GM12874 (cell line): ENCODE measurements at regions not wholly inside any gene's neighbourhood (a gene's known extent, or its start where the extent isn't known, plus 50 kb on each side); places are given as distances from the start of the nearest gene placed in this dataset.

Experiments
- CTCF ChIP-seq: IDR thresholded peaks from 2 replicates; pipeline ENCODE4 v1.5.1; 2011; ENCODE audit warnings: low read depth, mild to moderate bottlenecking, control low read depth, low read length, moderate library complexity; ENCODE audit not compliant: insufficient read depth

DNA sequence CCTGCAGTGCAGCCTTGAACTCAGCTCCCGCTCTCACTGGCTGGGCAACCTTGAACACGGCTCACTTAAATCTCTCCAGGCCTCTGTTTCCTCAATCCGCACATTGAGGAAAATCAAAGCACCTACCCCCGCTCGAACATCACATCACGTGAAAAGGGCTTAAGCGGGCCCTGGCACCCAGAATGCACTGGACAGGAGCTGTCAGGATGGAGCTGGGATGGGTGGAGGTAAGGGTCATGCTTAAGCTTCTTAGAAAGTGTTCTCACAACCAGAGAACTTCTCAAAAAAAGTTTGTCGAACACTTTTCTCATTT lies 55.7 kb upstream of the MGMT start:
- no peak for TF ChIP-seq CTCF

- no peak for TF ChIP-seq CTCF
Measured at GRCh38 chr10:129411772-129412171, 55.3 kb upstream of the MGMT start.

DNA sequence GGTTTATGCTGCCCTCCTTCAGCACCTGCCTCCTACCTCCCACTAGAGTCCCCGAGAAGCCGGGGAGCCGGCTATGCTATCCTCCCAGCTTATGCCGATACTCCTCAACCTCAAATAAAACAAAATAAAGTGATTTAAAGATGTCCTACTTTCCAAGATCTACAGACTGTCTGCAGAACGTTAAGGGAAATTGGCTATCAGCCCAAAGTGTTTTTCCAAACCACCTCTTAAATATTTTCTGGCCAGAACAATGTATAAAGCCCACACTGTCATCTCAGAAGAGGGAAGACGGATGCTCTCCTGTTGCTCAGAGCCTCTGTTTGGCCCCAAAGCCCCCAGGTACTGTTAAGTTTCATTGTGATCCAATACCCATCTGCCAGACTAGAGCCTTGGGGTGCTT lies 54.0 kb upstream of the MGMT start:
- TF ChIP-seq CTCF, result no peak

DNA sequence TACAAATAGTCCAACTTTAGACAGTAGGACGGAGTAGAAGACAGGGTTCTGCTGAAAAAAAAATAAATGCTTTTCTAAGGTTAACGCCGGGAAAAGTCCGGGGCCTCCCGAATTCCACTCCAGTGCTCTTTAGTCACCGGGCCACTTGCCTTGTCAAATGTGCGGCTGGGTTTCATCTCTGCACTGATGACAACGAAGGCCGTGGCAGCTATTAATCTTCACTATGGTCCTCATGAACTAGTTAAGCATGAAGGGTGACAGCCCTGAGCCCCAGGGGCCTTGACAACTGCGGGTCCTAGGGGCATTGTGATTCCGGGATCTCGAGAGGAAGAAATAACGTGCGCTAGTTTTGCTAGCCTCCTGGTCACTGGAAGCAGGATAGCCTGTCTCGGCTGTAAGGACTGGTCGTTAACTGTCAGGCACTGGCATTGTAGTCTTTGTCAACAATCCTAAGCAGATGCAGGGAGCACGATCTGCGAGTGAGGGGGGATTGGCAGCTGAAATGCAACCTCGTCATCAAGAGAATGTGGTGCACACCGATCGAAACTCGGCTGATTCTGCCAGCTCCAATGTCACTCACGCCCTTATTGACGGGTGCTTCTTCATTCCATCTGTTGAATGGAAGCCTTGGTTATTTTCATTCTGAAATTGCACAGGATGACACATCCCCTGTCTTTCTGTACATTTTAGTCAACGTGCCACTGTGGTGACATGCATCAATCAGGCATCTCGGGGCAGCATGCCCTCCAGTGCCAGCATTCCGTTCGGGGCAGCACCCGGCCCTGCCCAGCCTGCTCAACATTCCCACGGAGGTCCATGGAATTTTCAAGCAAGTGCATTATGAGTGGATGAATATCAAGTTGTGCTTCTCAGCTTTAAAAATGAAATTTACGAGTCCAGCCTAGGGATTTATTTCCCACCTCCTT lies 51.6 kb upstream of the MGMT start:
- TF ChIP-seq CTCF, result no peak

DNA sequence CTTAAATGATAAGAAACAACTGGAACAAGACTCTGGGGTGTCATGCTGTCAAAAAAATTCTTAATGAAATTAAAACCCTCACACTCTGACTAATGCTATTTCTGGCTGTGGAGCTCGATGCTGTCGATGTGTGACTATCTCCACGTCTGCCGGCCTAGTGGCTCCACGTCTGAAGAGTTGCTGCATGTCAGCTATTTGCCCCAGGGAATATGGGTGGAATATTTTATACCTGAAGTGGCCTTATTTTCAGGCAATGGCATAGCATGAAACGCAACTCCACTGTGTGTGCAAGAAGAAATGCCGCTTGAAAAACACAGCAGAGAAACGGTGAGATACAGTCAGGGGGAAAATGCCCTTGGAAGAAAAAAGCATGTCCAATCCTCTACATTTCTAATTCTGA lies 50.9 kb upstream of the MGMT start:
- no peak for TF ChIP-seq CTCF

DNA sequence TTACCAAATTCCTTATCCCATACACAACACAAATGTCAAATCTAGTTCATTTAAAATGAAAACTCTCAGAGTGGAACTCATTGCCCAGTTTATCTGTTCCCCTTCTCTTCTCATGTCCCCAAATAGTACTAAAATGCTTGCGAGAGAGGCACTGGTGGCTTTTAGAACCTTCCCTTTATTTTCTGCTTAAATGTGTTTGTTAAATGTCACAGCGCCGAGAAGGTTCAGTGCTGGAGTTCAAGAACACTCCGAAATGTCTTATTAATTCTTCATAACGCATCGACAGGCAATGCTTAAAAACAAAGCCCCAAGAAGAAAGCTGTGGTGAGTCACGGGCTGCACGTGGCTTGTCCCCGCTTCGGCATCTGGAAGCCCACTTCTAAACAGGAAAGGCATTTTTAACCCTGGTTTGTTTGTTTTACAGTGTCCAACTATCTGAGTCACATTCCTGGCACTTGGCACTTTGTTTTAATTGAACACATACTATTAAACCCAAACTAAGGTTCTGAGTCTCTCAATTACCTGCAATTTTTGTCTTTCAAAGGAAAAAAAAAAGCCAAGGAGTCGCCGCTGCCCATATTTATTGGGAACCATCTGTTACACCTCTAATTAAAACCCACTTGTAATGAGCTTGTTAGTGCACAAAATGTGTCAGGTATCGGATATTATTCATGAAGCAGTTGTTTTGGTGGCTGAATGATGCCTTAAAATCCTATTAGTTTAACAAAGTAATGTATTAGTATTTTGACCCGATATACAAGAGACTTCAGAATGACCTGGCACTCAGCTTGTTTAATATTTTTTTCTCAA lies 49.9 kb upstream of the MGMT start:
- no peak for TF ChIP-seq CTCF
